NB4 (cell line): ENCODE measurements at regions not wholly inside any gene's neighbourhood (a gene's known extent, or its start where the extent isn't known, plus 50 kb on each side); places are given as distances from the start of the nearest gene placed in this dataset.

Experiments used
- DNase-seq: peaks from one replicate; pipeline ENCODE4 v3.0.0; 2010; ENCODE audit warnings: low read depth
- H3K4me3 ChIP-seq: one replicate; pipeline ENCODE4 v1.5.1; 2011; ENCODE audit warnings: mild to moderate bottlenecking, low read depth, low read length, moderate library complexity
- CTCF ChIP-seq: IDR thresholded peaks from one replicate; pipeline ENCODE4 v1.5.1; 2012; ENCODE audit warnings: low read depth, low read length
- MAX ChIP-seq: IDR thresholded peaks from 2 replicates; pipeline ENCODE4 v1.6.1; 2011; ENCODE audit warnings: low read depth, low read length
- MYC ChIP-seq: IDR thresholded peaks from 2 replicates; pipeline ENCODE4 v1.6.1; 2011; ENCODE audit warnings: low read depth, low read length
- POLR2A ChIP-seq: IDR thresholded peaks from 2 replicates; pipeline ENCODE4 v1.6.1; 2011; ENCODE audit warnings: mild to moderate bottlenecking; ENCODE audit not compliant: insufficient read length; ENCODE audit errors: extremely low read depth

GRCh38 chr1:22196041-22196440 is 53.1 kb upstream of the WNT4 start:
- TF ChIP-seq POLR2A (no peak), MYC (no peak), MAX (no peak), CTCF (no peak)
- DNase-seq = no peak
- no peak overlapping the region for H3K4me3 ChIP-seq

GRCh38 chr1:22196641-22197040 is 53.7 kb upstream of the WNT4 start:
- no peak for TF ChIP-seq MYC
- no peak for TF ChIP-seq CTCF
- no peak for TF ChIP-seq POLR2A
- TF ChIP-seq MAX = no peak
- no peak for DNase-seq

GRCh38 chr1:22197644-22198043 is 54.7 kb upstream of the WNT4 start:
- no peak for TF ChIP-seq POLR2A
- no peak for TF ChIP-seq MAX
- TF ChIP-seq CTCF = no peak
- TF ChIP-seq MYC = no peak
- no peak overlapping the region for H3K4me3 ChIP-seq
- no peak for DNase-seq

More at GRCh38 chr1:22196641-22197040, 53.7 kb upstream of the WNT4 start:
- no peak overlapping the region for H3K4me3 ChIP-seq

- TF ChIP-seq CTCF = no peak
- TF ChIP-seq MYC = no peak
- no peak for TF ChIP-seq MAX
- no peak for TF ChIP-seq POLR2A
- H3K4me3 ChIP-seq = no peak overlapping the region
- DNase-seq = no peak
Measured at GRCh38 chr1:22201023-22201422, 58.1 kb upstream of the WNT4 start.

GRCh38 chr1:22203335-22203734 is 60.4 kb upstream of the WNT4 start:
- TF ChIP-seq CTCF (no peak), MAX (no peak)
- no peak overlapping the region for H3K4me3 ChIP-seq
- no peak for DNase-seq
